ENCODE measurements at regions not wholly inside any gene's neighbourhood (a gene's known extent, or its start where the extent isn't known, plus 50 kb on each side); places are given as distances from the start of the nearest gene placed in this dataset.

DNA sequence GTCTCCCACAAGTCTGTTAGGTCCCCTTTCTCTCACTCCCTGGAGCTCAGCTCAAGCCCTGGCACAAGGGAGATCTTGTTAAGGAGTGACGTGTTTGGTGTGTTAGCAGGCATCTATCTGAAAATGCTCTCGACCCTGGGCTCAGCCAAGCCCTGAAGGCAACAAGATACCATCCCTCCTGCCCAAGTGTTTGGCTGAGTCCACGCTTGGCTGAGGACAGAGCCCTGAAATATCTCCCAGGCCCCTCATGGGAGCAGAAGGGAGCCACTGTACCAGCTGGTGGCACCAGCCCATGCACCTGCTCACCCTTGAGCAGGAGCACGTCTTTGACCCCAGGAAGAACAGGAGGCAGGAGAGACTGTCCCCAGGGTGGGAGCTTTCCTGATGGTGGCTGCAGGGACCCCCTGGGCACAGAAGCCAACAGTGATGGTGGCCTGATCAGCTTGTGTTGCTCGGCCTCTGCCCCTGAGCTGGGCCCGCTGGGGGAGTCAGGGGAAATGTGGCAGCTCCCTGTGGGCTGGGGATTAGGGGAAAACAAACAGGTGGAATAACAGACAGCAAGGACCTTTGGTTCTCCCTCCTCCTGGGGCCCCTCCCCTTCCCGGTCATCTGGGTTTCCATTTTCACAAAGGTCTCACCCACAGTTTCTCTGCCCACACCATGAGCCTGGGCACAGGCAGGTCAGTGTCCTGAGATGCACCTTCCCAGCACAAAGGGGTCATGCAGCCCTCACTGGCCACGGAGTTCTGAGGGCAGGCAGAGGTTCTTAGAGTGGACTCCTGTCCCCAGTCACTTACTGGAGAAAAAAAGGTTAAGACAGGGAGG lies 91.6 kb downstream of the RHOB start:
- no peaks in the 10 kb centered on the region for H3K27me3 Mint-ChIP-seq (ENCODE audit: insufficient read depth, unreplicated experiment)
- BruUV-seq (replicated peaks), result no TSS peak
- H3K27ac Mint-ChIP-seq (ENCODE audit: low read depth, unreplicated experiment), result no peak overlapping the region
- no peak overlapping the region for H3K4me3 Mint-ChIP-seq (ENCODE audit: unreplicated experiment)
- peaks cover 4% of the 10 kb centered on the region for H3K36me3 Mint-ChIP-seq (ENCODE audit: insufficient read depth, unreplicated experiment)
- no peak for DNase-seq (ENCODE audit: unreplicated experiment)
- intact Hi-C loops (cut with micrococcal nuclease), result no loop called here
- ChIA-PET POLR2A (no interaction called here), CTCF (interaction anchor here (0.6 to 1.2 kb wide), 2 partner anchors 12 to 136 kb away, joined by 3 to 5 read pairs; no protein-coding TSS in a partner anchor)
- TF ChIP-seq, protein P1, sequence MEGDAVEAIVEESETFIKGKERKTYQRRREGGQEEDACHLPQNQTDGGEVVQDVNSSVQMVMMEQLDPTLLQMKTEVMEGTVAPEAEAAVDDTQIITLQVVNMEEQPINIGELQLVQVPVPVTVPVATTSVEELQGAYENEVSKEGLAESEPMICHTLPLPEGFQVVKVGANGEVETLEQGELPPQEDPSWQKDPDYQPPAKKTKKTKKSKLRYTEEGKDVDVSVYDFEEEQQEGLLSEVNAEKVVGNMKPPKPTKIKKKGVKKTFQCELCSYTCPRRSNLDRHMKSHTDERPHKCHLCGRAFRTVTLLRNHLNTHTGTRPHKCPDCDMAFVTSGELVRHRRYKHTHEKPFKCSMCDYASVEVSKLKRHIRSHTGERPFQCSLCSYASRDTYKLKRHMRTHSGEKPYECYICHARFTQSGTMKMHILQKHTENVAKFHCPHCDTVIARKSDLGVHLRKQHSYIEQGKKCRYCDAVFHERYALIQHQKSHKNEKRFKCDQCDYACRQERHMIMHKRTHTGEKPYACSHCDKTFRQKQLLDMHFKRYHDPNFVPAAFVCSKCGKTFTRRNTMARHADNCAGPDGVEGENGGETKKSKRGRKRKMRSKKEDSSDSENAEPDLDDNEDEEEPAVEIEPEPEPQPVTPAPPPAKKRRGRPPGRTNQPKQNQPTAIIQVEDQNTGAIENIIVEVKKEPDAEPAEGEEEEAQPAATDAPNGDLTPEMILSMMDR (IDR thresholded peaks at IDR 0.05; ENCODE audit: unreplicated experiment), result no peak
- H3K9me3 Mint-ChIP-seq (ENCODE audit: unreplicated experiment), result no peaks in the 10 kb centered on the region
- peaks cover 19% of the 10 kb centered on the region for H3K4me1 Mint-ChIP-seq (ENCODE audit: insufficient read depth, unreplicated experiment)

DNA sequence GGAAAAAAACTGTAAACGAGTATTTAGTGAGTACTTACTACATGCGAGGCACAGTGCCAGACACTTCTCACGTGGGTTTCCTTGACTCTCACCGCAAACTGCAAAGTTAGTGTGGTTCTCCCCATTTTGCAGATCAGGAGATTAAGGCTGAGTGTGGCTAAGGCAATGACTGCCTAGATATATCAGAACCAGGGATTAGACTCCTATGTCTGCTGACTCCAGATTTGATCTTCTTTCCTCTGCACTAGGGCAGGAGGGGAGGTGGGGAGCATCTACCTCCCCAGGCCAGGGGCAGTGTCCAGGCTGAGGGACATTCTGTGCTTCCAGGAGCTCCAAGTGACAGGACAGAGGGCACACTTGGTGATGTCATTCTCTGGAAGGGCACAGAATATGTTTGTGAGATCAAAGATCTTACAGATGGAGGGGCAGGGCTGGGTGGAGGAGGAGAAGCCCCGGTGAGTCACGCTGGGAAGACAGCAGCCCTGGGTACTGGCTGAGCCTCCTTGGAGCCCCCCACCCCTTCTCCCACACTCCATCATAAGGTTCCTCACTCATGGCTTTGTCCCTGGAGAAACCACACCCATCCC lies 92.4 kb downstream of the RHOB start:
- peak; percentile 45 for DNase-seq (ENCODE audit: unreplicated experiment)
- TF ChIP-seq, protein P1 (IDR thresholded peaks at IDR 0.05; ENCODE audit: unreplicated experiment), result no peak
- POLR2A ChIA-PET, result no interaction called here
- Mint-ChIP-seq H3K4me3 (ENCODE audit: unreplicated experiment) (no peak overlapping the region), H3K36me3 (ENCODE audit: insufficient read depth, unreplicated experiment) (peaks cover 4% of the 10 kb centered on the region), H3K27me3 (ENCODE audit: insufficient read depth, unreplicated experiment) (no peaks in the 10 kb centered on the region), H3K27ac (ENCODE audit: low read depth, unreplicated experiment) (no peak overlapping the region), H3K9me3 (ENCODE audit: unreplicated experiment) (no peaks in the 10 kb centered on the region), H3K4me1 (ENCODE audit: insufficient read depth, unreplicated experiment) (peaks cover 19% of the 10 kb centered on the region)
- intact Hi-C loops (cut with micrococcal nuclease), result no loop called here
- CTCF ChIA-PET, result interaction anchor here (1.2 kb wide), 1 partner anchor 13 kb away, joined by 5 read pairs; no protein-coding TSS in a partner anchor
- no TSS peak for BruUV-seq (replicated peaks)

DNA sequence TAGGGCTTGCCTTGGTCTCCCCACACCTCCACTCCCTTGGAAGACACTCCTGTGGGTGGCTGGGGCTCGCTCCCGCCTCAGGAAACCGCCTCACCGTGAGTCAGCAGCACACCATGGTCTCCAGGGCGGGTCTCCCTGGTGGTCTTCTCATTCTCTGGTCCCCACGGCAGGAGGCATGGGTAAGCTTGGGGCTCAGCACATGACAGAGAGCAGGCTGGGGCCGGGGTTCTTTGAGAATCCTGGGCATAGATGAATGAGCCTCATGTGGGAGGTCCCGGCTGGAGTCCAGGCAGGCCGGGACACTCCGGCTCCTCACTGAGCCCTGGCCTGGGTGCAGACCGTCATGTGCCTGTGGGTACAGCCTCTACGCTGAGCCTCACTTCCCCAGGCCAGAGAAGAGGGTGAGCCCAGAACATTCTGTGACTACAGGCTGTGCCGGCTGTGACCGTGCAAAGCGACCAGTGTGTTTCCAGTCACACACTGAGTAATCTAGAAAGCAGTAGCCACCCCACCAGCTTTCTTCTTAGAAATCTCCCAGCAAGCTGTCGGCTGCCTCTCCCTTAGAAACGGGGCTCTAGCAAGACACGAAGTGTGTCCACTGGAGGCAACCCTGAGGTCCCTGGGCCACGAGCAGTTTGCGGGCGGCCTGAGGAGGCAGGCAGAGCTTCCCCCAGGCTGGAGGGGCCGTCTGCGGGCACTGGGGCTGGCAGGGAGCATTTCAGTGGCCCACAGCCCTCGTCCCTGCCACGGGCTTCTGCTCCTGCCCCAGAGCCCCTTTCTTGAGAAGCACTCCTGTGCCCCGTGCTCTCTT lies 93.1 kb downstream of the RHOB start:
- ChIA-PET POLR2A (no interaction called here), CTCF (no interaction called here)
- peaks cover 4% of the 10 kb centered on the region for H3K36me3 Mint-ChIP-seq (ENCODE audit: insufficient read depth, unreplicated experiment)
- TF ChIP-seq, protein P1 (IDR thresholded peaks at IDR 0.05; ENCODE audit: unreplicated experiment), result no peak
- peak; percentile 47 for DNase-seq (ENCODE audit: unreplicated experiment)
- H3K27ac Mint-ChIP-seq (ENCODE audit: low read depth, unreplicated experiment), result no peak overlapping the region
- H3K4me3 Mint-ChIP-seq (ENCODE audit: unreplicated experiment), result no peak overlapping the region
- no peaks in the 10 kb centered on the region for H3K9me3 Mint-ChIP-seq (ENCODE audit: unreplicated experiment)
- peaks cover 19% of the 10 kb centered on the region for H3K4me1 Mint-ChIP-seq (ENCODE audit: insufficient read depth, unreplicated experiment)
- intact Hi-C loops (cut with micrococcal nuclease), result no loop called here
- no peaks in the 10 kb centered on the region for H3K27me3 Mint-ChIP-seq (ENCODE audit: insufficient read depth, unreplicated experiment)
- BruUV-seq (replicated peaks), result no TSS peak

Measured in MCF 10A (cell line).